Keratinocyte (primary cell): ENCODE measurements at regions not wholly inside any gene's neighbourhood (a gene's known extent, or its start where the extent isn't known, plus 50 kb on each side); places are given as distances from the start of the nearest gene placed in this dataset.

Source experiments
- DNase-seq: peaks from one replicate; pipeline ENCODE4 v3.0.0-alpha.2; 2011; ENCODE audit warnings: low read depth, missing footprints, low spot score
- FAIRE-seq: peaks from 2 replicates; lab custom pipeline; 2011; peaks lifted over from hg19 to GRCh38; lab: Jason Lieb, UNC
- H2AFZ ChIP-seq: 2 replicates; pipeline ENCODE4 v1.6.0; 2012; ENCODE audit warnings: low read length, control low read depth, inconsistent platforms; ENCODE audit not compliant: control insufficient read depth
- H3K27ac ChIP-seq: 2 replicates; pipeline ENCODE4 v1.5.1; 2011; ENCODE audit warnings: low read length; ENCODE audit not compliant: control insufficient read depth, insufficient read depth
- H3K27me3 ChIP-seq: 3 replicates; pipeline ENCODE4 v1.6.0; 2011; ENCODE audit warnings: low read length; ENCODE audit not compliant: control insufficient read depth, insufficient read depth; ENCODE audit errors: extremely low read depth
- H3K36me3 ChIP-seq, 2 experiments: 2 replicates in 1 of 2; 3 replicates in 1 of 2; pipeline ENCODE4 v1.5.1; 2011; ENCODE audit warnings: low read length in 2 of 2, mild to moderate bottlenecking in 1 of 2; ENCODE audit not compliant: control insufficient read depth in 2 of 2, insufficient read depth in 2 of 2; ENCODE audit errors: extremely low read depth in 1 of 2
- H3K4me1 ChIP-seq: 3 replicates; pipeline ENCODE4 v1.5.1; 2011; ENCODE audit warnings: low read length; ENCODE audit not compliant: control insufficient read depth, insufficient read depth; ENCODE audit errors: extremely low read depth
- H3K4me2 ChIP-seq: 3 replicates; pipeline ENCODE4 v1.6.0; 2011; ENCODE audit warnings: low read depth, low read length; ENCODE audit not compliant: control insufficient read depth, insufficient read depth; ENCODE audit errors: extremely low read depth
- H3K4me3 ChIP-seq, 3 experiments: fragments of 200-600 bp in 1 of 3; sonication (generic) in 1 of 3; 2 replicates in 2 of 3; 3 replicates in 1 of 3; pipeline ENCODE4 v1.5.1; 2011 to 2016; ENCODE audit warnings: low read length in 3 of 3, mild to moderate bottlenecking in 3 of 3, control low read depth in 2 of 3, inconsistent platforms in 1 of 3, low read depth in 1 of 3, mixed read lengths in 1 of 3, mixed run types in 1 of 3, moderate library complexity in 1 of 3; ENCODE audit not compliant: control insufficient read depth in 2 of 3, insufficient read depth in 2 of 3; ENCODE audit errors: extremely low read depth in 1 of 3
- H3K79me2 ChIP-seq: 2 replicates; pipeline ENCODE4 v1.6.0; 2012; ENCODE audit warnings: low read length; ENCODE audit not compliant: control insufficient read depth, insufficient read depth
- H3K9ac ChIP-seq: 3 replicates; pipeline ENCODE4 v1.6.0; 2011; ENCODE audit warnings: low read length; ENCODE audit not compliant: control insufficient read depth, insufficient read depth; ENCODE audit errors: extremely low read depth
- H3K9me1 ChIP-seq: 3 replicates; pipeline ENCODE4 v1.6.0; 2011; ENCODE audit warnings: low read length; ENCODE audit not compliant: control insufficient read depth, insufficient read depth; ENCODE audit errors: extremely low read depth
- H3K9me3 ChIP-seq: 2 replicates; pipeline ENCODE4 v1.5.1; 2012; ENCODE audit warnings: low read depth, low read length; ENCODE audit not compliant: control insufficient read depth
- H4K20me1 ChIP-seq: 3 replicates; pipeline ENCODE4 v1.6.0; 2011; ENCODE audit warnings: low read length; ENCODE audit not compliant: control insufficient read depth, insufficient read depth; ENCODE audit errors: extremely low read depth
- CTCF ChIP-seq, 3 experiments: IDR thresholded peaks in 1 of 3; conservative IDR thresholded peaks in 1 of 3; optimal IDR thresholded peaks in 1 of 3; 2 replicates in 2 of 3; 3 replicates in 1 of 3; pipeline versions ENCODE3 to v1.5.1; 2011; ENCODE audit warnings: low read length in 3 of 3, mild to moderate bottlenecking in 3 of 3, moderate library complexity in 2 of 3, control low read depth in 1 of 3, inconsistent platforms in 1 of 3; ENCODE audit not compliant: insufficient read depth in 2 of 3; ENCODE audit errors: extremely low read depth in 1 of 3
- EZH2 ChIP-seq: IDR thresholded peaks from one replicate; pipeline ENCODE4 v1.6.1; 2012; ENCODE audit warnings: inconsistent platforms, mild to moderate bottlenecking, low read length, moderate library complexity
- dilution Hi-C: fragments of 300-500 bp; cut with MboI; formaldehyde crosslinking; loops from one replicate; pipeline ENCODE4 v1.7.0; 2020; ENCODE audit warnings: low sequenced_read_pairs; ENCODE audit not compliant: extremely low pct_ligation_motif_present

- H3K36me3 ChIP-seq = no peaks in the 10 kb centered on the region
- dilution Hi-C loops = no loop called here
- no peak for FAIRE-seq
- no peak overlapping the region for H3K27ac ChIP-seq
- TF ChIP-seq CTCF (optimal IDR thresholded peaks at IDR 0.05 in 1 of 3, IDR thresholded peaks at IDR 0.05 in 1 of 3, conservative IDR thresholded peaks at IDR 0.05 in 1 of 3; ENCODE audit: extremely low read depth in 1 of 3, insufficient read depth in 2 of 3, low read length in 3 of 3) (no peak), EZH2 (no peak)
- H3K4me2 ChIP-seq = no peak overlapping the region
- no peak overlapping the region for H3K9ac ChIP-seq
- H4K20me1 ChIP-seq = no peaks in the 10 kb centered on the region
- H3K4me1 ChIP-seq = peaks cover 7% of the 10 kb centered on the region
- DNase-seq = no peak
- no peaks in the 10 kb centered on the region for H3K9me3 ChIP-seq
- H3K27me3 ChIP-seq = no peaks in the 10 kb centered on the region
- no peaks in the 10 kb centered on the region for H3K79me2 ChIP-seq
- peaks cover 2% of the 10 kb centered on the region for H3K9me1 ChIP-seq
- no peak overlapping the region for H2AFZ ChIP-seq
- H3K4me3 ChIP-seq = no peak overlapping the region
Observed at GRCh38 chr12:58503731-58504130, 416.6 kb downstream of the LRIG3 start.

GRCh38 chr12:58504143-58504938 is 416.0 kb downstream of the LRIG3 start:
- H3K4me1 ChIP-seq = peaks cover 8% of the 10 kb centered on the region
- DNase-seq = no peak
- no peak overlapping the region for H3K9ac ChIP-seq
- no peaks in the 10 kb centered on the region for H3K27me3 ChIP-seq
- no peak overlapping the region for H2AFZ ChIP-seq
- peaks cover 2% of the 10 kb centered on the region for H3K9me1 ChIP-seq
- H3K4me3 ChIP-seq = no peak overlapping the region
- H3K4me2 ChIP-seq = no peak overlapping the region
- H3K79me2 ChIP-seq = no peaks in the 10 kb centered on the region
- H3K36me3 ChIP-seq = no peaks in the 10 kb centered on the region
- H3K9me3 ChIP-seq = no peaks in the 10 kb centered on the region
- dilution Hi-C loops = no loop called here
- no peak overlapping the region for H3K27ac ChIP-seq
- H4K20me1 ChIP-seq = no peaks in the 10 kb centered on the region
- no peak for TF ChIP-seq CTCF (optimal IDR thresholded peaks at IDR 0.05 in 1 of 3, IDR thresholded peaks at IDR 0.05 in 1 of 3, conservative IDR thresholded peaks at IDR 0.05 in 1 of 3; ENCODE audit: extremely low read depth in 1 of 3, insufficient read depth in 2 of 3, low read length in 3 of 3)
- TF ChIP-seq EZH2 = no peak
- FAIRE-seq = peak; percentile 32
